Fibroblast of pulmonary artery (primary cell): ENCODE measurements at regions not wholly inside any gene's neighbourhood (a gene's known extent, or its start where the extent isn't known, plus 50 kb on each side); places are given as distances from the start of the nearest gene placed in this dataset.

Experiments used
- DNase-seq: peaks from one replicate; pipeline ENCODE4 v3.0.0-alpha.2; 2010; ENCODE audit warnings: low read depth
- H3K4me3 ChIP-seq: replicated peaks from 2 replicates; pipeline ENCODE4 v1.5.1; 2011; ENCODE audit warnings: low read depth, mild to moderate bottlenecking, control low read depth, low read length, moderate library complexity
- TF ChIP-seq, protein P1 (sequence below): IDR thresholded peaks from 2 replicates; pipeline ENCODE4 v1.5.1; 2011; ENCODE audit warnings: mild to moderate bottlenecking, control low read depth, low read length, inconsistent platforms; ENCODE audit errors: missing control alignments

DNA sequence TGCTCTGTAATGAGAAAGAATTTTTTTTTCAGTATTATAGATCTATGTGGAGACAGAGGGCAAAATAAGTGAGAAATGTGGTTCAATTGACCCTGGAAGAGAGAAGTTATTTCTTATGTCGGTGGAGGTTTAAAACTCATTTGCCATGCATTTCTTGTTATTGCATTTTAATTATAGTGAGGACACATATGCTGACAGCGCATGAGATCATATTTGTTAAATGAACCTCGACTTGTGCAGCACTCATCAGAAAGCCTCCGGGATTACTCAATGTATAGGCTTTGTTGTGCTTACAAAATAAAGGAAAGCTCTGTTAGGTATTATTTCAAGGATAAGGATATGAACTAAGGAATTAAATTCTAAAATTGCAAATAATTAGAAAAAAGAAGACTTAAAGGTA, 915.1 kb upstream of the MAP3K7 start:
- TF ChIP-seq, protein P1, sequence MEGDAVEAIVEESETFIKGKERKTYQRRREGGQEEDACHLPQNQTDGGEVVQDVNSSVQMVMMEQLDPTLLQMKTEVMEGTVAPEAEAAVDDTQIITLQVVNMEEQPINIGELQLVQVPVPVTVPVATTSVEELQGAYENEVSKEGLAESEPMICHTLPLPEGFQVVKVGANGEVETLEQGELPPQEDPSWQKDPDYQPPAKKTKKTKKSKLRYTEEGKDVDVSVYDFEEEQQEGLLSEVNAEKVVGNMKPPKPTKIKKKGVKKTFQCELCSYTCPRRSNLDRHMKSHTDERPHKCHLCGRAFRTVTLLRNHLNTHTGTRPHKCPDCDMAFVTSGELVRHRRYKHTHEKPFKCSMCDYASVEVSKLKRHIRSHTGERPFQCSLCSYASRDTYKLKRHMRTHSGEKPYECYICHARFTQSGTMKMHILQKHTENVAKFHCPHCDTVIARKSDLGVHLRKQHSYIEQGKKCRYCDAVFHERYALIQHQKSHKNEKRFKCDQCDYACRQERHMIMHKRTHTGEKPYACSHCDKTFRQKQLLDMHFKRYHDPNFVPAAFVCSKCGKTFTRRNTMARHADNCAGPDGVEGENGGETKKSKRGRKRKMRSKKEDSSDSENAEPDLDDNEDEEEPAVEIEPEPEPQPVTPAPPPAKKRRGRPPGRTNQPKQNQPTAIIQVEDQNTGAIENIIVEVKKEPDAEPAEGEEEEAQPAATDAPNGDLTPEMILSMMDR = no peak
- no peak for DNase-seq
- no peak overlapping the region for H3K4me3 ChIP-seq

DNA sequence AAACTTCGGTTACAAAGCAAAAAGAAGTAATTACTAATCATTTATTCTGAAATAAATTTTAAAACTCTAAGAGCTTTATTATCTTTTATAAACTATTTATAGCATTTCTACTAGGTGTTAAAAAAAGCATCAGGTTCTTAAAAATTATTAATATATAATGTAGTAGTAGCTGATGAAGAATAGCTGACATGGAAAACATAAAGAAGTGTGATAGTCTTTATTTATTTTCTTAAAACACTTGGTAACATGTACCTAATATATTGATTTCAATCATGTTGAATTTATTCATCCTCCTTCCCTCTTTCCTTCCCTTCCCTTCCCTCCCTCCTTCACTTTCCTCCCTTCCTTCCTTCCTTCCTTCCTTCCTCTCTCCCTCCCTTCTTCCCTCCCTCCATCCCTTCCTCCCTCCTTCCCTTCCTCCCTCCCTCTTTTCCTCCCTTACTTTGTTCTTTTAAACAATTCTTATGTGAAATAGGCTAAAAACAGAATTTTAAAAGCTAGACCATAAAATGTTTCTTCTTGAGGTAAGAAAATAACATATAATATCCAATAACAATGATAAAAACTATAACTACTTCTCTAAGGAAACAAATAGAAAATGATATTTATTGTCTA, 913.9 kb upstream of the MAP3K7 start:
- no peak for DNase-seq
- H3K4me3 ChIP-seq = no peak overlapping the region
- TF ChIP-seq, protein P1 = no peak

DNA sequence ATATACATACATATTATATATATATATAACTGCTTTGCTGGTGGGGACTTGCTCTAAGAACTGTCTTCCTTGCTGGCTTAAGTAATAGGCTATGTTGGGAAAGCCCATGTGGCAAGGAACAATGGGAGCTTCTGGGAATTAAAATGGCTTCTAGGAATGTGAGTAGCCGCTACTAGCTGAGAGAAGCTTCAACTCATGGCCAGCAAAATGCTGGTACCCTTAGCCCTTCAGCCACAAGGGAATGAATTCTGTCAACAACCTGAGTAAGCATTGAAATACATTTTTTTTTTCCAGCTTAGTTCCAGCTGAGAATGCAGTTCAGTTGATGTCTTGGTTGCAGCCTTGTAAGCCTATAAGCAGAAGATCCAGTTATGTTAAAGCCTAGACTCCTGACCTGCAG, 911.7 kb upstream of the MAP3K7 start:
- TF ChIP-seq, protein P1 = no peak
- no peak for DNase-seq
- H3K4me3 ChIP-seq = no peak overlapping the region

DNA sequence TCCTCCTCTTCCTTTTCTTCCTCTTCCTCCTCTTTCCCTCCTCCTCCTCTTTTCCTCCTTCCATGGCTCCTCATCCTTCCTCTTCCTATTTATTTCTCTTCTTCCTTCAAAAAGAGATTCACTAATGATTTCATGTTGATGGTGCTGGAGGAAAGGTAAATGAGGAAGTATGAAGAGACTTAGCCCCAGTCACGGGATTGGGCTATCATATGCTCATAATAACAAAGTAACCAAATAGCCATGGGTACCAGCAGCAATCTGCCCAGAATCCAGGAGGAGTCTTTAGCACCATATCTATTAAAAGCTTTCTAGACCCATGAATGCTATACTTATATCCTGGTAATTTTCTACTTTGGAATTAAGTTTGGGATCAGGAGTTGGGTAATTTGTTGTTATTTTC, 910.9 kb upstream of the MAP3K7 start:
- H3K4me3 ChIP-seq = no peak overlapping the region
- no peak for DNase-seq
- TF ChIP-seq, protein P1 = no peak

DNA sequence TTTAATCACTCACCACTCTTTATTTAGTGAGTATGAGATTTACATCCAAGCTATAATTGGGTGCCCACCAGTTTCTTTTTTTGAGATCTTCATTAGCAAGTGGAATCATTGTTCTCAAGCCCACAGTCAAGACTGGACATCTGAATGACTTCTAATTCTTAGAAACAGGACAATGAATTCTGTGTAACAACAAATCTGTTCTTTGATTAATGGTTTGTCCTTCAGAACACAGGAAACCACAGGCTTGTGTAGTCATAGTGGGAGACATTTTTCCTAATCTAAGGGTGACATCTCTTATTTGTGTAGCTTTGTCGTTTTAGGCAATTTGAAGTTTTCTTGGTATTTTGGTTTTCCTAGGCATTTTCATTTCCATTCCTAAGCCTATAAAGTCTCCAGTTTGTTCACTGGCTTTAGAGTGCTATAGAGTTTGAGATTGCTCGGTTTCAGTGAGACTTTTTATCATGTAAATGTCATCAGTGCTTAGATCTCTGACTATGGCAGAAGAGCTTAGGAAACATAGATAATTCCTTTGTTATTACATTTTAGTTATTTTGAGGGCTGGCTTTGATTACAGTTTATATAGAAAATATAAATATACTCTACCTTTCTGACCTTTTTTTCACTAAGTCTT, 903.9 kb upstream of the MAP3K7 start:
- DNase-seq = no peak

DNA sequence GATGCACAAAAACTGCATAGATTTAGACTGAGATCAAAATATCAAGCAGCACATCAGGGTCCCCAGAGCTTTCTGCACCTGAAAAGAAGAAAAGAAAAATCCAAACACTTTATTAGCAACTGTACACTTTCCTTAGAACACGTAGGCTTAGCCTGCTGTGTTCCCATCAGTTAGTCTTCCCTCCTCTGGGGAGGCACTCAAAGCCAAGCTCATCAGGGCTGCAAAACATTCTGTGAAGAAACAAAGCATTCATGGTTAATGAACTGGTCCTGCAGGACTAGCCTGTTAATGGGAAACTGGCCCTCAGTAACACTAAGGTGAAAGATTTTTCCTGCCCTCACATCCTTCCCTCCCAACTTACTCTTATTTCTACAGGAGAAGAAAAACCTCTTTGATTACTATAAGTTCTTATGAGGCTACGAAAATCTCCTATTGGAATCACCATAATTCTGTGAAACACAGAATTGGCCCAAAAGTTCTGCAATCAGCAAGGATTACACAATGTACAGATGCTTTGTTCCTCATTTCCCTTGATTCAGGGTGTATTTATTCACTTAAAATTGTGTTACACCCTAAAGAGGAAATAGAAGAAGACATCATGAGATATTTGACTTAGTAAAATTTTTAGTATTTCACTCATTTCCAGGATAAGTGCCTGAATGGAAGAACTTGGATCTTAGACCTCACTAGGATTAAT, 901.0 kb upstream of the MAP3K7 start:
- H3K4me3 ChIP-seq = no peak overlapping the region
- TF ChIP-seq, protein P1 = no peak
- no peak for DNase-seq

More for the DNA sequence above, 903.9 kb upstream of the MAP3K7 start:
- TF ChIP-seq, protein P1 = no peak
- no peak overlapping the region for H3K4me3 ChIP-seq
